HepG2 (cell line): ENCODE measurements at regions not wholly inside any gene's neighbourhood (a gene's known extent, or its start where the extent isn't known, plus 50 kb on each side); places are given as distances from the start of the nearest gene placed in this dataset.

Experiments used
- ATAC-seq: fragments of 200-7000 bp; cut with Tn5 transposase; 3 replicates; pipeline ENCODE4 v1.9.1; 2020; ENCODE audit warnings: mild to moderate bottlenecking, moderate library complexity
- BruUV-seq: library from RNA; stranded (reverse); fragments of 400-500 nt; replicated peaks from 2 replicates; lab custom pipeline; 2021; lab: Mats Ljungman, UMichigan
- CTCF ChIA-PET: fragments of 300-600 bp; formaldehyde crosslinking; extraction: SDS; loops from one replicate; lab custom pipeline; 2021; ENCODE audit warnings: low total read pairs, inconsistent platforms, low intra/inter-chr PET ratio; lab: Yijun Ruan, JAX
- POLR2A ChIA-PET: fragments of 350-600 bp; sonication (Branson Sonifier 250); formaldehyde crosslinking; loops from one replicate; lab custom pipeline; 2020; ENCODE audit warnings: antibody characterized with exemption, inconsistent platforms; lab: Yijun Ruan, JAX
- DNase-seq: peaks from one replicate; pipeline ENCODE4 v3.0.0-alpha.2; 2015; ENCODE audit warnings: low spot score
- FAIRE-seq: peaks from 3 replicates; lab custom pipeline; 2011; peaks lifted over from hg19 to GRCh38; lab: Jason Lieb, UNC
- H2AFZ ChIP-seq: one replicate; pipeline ENCODE4 v1.6.1; 2011; ENCODE audit warnings: low read length, inconsistent platforms
- H3K27ac ChIP-seq: fragments of 300-600 bp; 3 replicates; pipeline ENCODE4 v1.8.0; 2011; ENCODE audit warnings: mixed run types, mild to moderate bottlenecking, mixed read lengths, low read length, inconsistent platforms; ENCODE audit not compliant: insufficient read depth; ENCODE audit errors: extremely low read length
- H3K27me3 ChIP-seq, 2 experiments: fragments of 200-600 bp in 1 of 2; 2 replicates in 1 of 2; 3 replicates in 1 of 2; pipeline versions ENCODE4 v1.6.0 to v1.8.0; 2011; ENCODE audit warnings: low read length in 2 of 2, mild to moderate bottlenecking in 2 of 2, moderate library complexity in 2 of 2, inconsistent platforms in 1 of 2; ENCODE audit not compliant: insufficient read depth in 2 of 2, control insufficient read depth in 1 of 2
- H3K36me3 ChIP-seq, 2 experiments: fragments of 200-600 bp in 1 of 2; replicated peaks in 1 of 2; 2 replicates in 1 of 2; 3 replicates in 1 of 2; pipeline versions ENCODE4 v1.5.1 to v1.8.0; 2011; ENCODE audit warnings: low read length in 2 of 2, inconsistent platforms in 1 of 2; ENCODE audit not compliant: insufficient read depth in 2 of 2, control insufficient read depth in 1 of 2
- H3K4me1 ChIP-seq: 2 replicates; pipeline ENCODE4 v1.5.1; 2012; ENCODE audit warnings: low read length, inconsistent platforms; ENCODE audit not compliant: insufficient read depth
- H3K4me2 ChIP-seq: 2 replicates; pipeline ENCODE4 v1.6.0; 2011; ENCODE audit warnings: low read depth, low read length, inconsistent platforms
- H3K4me3 ChIP-seq, 3 experiments: fragments of 200-600 bp in 1 of 3; sonication (generic), shearing (Covaris generic) in 1 of 3; replicated peaks in 1 of 3; 2 replicates each; pipeline ENCODE4 v1.5.1; 2011 to 2016; ENCODE audit warnings: low read length in 3 of 3, inconsistent platforms in 2 of 3, low read depth in 2 of 3, mild to moderate bottlenecking in 2 of 3, control low read depth in 1 of 3, mixed read lengths in 1 of 3; ENCODE audit not compliant: insufficient read depth in 1 of 3
- H3K79me2 ChIP-seq: one replicate; pipeline ENCODE4 v1.6.1; 2011; ENCODE audit warnings: low read length, inconsistent platforms; ENCODE audit not compliant: insufficient read depth
- H3K9ac ChIP-seq: 2 replicates; pipeline ENCODE4 v1.6.0; 2011; ENCODE audit warnings: mild to moderate bottlenecking, low read depth, low read length, inconsistent platforms; ENCODE audit not compliant: insufficient read depth
- H3K9me3 ChIP-seq: 2 replicates; pipeline ENCODE4 v1.5.1; 2012; ENCODE audit warnings: mild to moderate bottlenecking, low read length
- H4K20me1 ChIP-seq: 2 replicates; pipeline ENCODE4 v1.6.0; 2011; ENCODE audit warnings: inconsistent platforms, mild to moderate bottlenecking, low read length, moderate library complexity; ENCODE audit not compliant: insufficient read depth
- FOXK2 ChIP-seq: fragments of 450-650 bp; IDR thresholded peaks from 2 replicates; pipeline ENCODE4 v1.6.1; 2016
- PAWR ChIP-seq: sonication (generic); formaldehyde crosslinking; IDR thresholded peaks from 2 replicates; pipeline ENCODE4 v1.4.0; 2020; ENCODE audit warnings: missing genetic modification reagents, mild to moderate bottlenecking, borderline replicate concordance
- RARG ChIP-seq: sonication (generic); formaldehyde crosslinking; IDR thresholded peaks from 2 replicates; pipeline ENCODE4 v1.4.0; 2020; ENCODE audit warnings: low read depth, mild to moderate bottlenecking, missing genetic modification reagents
- SETDB1 ChIP-seq: sonication (generic); formaldehyde crosslinking; IDR thresholded peaks from 2 replicates; pipeline ENCODE4 v1.5.1; 2020; ENCODE audit warnings: missing genetic modification reagents, mild to moderate bottlenecking, borderline replicate concordance
- U2AF1 ChIP-seq: fragments of 200-400 bp; formaldehyde crosslinking; optimal IDR thresholded peaks from 2 replicates; pipeline ENCODE3; 2017; ENCODE audit warnings: mild to moderate bottlenecking, low read depth, low read length
- ZNF598 ChIP-seq: sonication (generic); formaldehyde crosslinking; IDR thresholded peaks from 2 replicates; pipeline ENCODE4 v1.5.1; 2020; ENCODE audit warnings: mild to moderate bottlenecking, missing genetic modification reagents, borderline replicate concordance
- in situ Hi-C: cut with HindIII; loops from 2 replicates; pipeline ENCODE4 v1.10.0; 2017; ENCODE audit warnings: low pct_unique_long_range_greater_than_20kb; ENCODE audit not compliant: extremely low pct_ligation_motif_present
- intact Hi-C: fragments of 100-400 bp; cut with micrococcal nuclease; formaldehyde crosslinking; loops from one replicate; pipeline ENCODE4 v1.10.0; 2022; ENCODE audit not compliant: unreplicated experiment
- TF ChIP-seq, protein P1 (sequence below): sonication (generic); formaldehyde crosslinking; conservative IDR thresholded peaks from 2 replicates; pipeline ENCODE4 v1.4.0; 2020; ENCODE audit warnings: missing genetic modification reagents
- TF ChIP-seq, protein P2 (sequence below): sonication (generic); formaldehyde crosslinking; IDR thresholded peaks from 2 replicates; pipeline ENCODE4 v1.8.1; 2023; ENCODE audit warnings: mild to moderate bottlenecking, inconsistent platforms, moderate library complexity, missing genetic modification reagents, borderline replicate concordance
- TF ChIP-seq, protein P3 (sequence below): sonication (generic); formaldehyde crosslinking; IDR thresholded peaks from 2 replicates; pipeline ENCODE4 v1.4.0; 2020; ENCODE audit warnings: mild to moderate bottlenecking, missing genetic modification reagents
- TF ChIP-seq, protein P4 (sequence below): sonication (generic); formaldehyde crosslinking; IDR thresholded peaks from 2 replicates; pipeline ENCODE4 v1.8.1; 2022; ENCODE audit warnings: low read depth, mild to moderate bottlenecking, missing genetic modification reagents
- TF ChIP-seq, protein P5 (sequence below): sonication (generic); formaldehyde crosslinking; IDR thresholded peaks from 2 replicates; pipeline ENCODE4 v1.5.1; 2020; ENCODE audit warnings: mild to moderate bottlenecking, moderate library complexity, missing genetic modification reagents

DNA sequence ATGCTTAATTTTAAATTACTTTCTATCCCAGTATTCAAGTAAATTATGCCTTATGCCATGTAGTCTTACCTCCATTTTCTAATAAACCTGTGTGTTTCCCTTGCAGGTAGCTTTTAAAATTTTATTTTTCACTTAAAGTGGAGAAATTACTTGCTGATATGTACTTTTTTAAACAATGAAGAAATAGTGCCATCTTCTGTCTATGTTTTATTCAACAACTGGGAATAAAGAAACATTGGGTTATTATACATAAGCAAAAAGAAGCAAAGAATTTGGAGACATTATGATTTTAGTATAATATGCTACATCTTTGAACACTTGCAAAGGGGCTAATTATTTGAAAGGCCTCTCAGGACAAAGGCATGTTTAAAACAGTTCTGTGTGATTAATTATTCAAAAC is 1912.9 kb downstream of the MRPL39 start:
- H3K36me3 ChIP-seq = no peaks in the 10 kb centered on the region
- intact Hi-C loops = no loop called here
- H3K9ac ChIP-seq = no peak overlapping the region
- in situ Hi-C loops = no loop called here
- DNase-seq = no peak
- CTCF ChIA-PET = no interaction called here
- no peak overlapping the region for H3K4me3 ChIP-seq
- ATAC-seq = no peak
- no peaks in the 10 kb centered on the region for H3K4me1 ChIP-seq
- H3K4me2 ChIP-seq = no peak overlapping the region
- no peaks in the 10 kb centered on the region for H4K20me1 ChIP-seq
- H3K9me3 ChIP-seq = peaks cover 72% of the 10 kb centered on the region
- no peak for FAIRE-seq
- TF ChIP-seq, protein P1, sequence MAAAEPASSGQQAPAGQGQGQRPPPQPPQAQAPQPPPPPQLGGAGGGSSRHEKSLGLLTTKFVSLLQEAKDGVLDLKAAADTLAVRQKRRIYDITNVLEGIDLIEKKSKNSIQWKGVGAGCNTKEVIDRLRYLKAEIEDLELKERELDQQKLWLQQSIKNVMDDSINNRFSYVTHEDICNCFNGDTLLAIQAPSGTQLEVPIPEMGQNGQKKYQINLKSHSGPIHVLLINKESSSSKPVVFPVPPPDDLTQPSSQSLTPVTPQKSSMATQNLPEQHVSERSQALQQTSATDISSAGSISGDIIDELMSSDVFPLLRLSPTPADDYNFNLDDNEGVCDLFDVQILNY (CRISPR knock-in tag) = no peak
- no peak for TF ChIP-seq FOXK2
- no peak for TF ChIP-seq PAWR (CRISPR knock-in tag)
- no peak for TF ChIP-seq ZNF598
- TF ChIP-seq, protein P2, sequence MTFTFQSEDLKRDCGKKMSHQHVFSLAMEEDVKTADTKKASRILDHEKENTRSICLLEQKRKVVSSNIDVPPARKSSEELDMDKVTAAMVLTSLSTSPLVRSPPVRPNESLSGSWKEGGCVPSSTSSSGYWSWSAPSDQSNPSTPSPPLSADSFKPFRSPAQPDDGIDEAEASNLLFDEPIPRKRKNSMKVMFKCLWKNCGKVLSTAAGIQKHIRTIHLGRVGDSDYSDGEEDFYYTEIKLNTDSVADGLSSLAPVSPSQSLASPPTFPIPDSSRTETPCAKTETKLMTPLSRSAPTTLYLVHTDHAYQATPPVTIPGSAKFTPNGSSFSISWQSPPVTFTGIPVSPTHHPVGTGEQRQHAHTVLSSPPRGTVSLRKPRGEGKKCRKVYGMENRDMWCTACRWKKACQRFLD (CRISPR knock-in tag) = no peak
- TF ChIP-seq, protein P3, sequence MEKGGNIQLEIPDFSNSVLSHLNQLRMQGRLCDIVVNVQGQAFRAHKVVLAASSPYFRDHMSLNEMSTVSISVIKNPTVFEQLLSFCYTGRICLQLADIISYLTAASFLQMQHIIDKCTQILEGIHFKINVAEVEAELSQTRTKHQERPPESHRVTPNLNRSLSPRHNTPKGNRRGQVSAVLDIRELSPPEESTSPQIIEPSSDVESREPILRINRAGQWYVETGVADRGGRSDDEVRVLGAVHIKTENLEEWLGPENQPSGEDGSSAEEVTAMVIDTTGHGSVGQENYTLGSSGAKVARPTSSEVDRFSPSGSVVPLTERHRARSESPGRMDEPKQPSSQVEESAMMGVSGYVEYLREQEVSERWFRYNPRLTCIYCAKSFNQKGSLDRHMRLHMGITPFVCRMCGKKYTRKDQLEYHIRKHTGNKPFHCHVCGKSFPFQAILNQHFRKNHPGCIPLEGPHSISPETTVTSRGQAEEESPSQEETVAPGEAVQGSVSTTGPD = no peak
- TF ChIP-seq, protein P4, sequence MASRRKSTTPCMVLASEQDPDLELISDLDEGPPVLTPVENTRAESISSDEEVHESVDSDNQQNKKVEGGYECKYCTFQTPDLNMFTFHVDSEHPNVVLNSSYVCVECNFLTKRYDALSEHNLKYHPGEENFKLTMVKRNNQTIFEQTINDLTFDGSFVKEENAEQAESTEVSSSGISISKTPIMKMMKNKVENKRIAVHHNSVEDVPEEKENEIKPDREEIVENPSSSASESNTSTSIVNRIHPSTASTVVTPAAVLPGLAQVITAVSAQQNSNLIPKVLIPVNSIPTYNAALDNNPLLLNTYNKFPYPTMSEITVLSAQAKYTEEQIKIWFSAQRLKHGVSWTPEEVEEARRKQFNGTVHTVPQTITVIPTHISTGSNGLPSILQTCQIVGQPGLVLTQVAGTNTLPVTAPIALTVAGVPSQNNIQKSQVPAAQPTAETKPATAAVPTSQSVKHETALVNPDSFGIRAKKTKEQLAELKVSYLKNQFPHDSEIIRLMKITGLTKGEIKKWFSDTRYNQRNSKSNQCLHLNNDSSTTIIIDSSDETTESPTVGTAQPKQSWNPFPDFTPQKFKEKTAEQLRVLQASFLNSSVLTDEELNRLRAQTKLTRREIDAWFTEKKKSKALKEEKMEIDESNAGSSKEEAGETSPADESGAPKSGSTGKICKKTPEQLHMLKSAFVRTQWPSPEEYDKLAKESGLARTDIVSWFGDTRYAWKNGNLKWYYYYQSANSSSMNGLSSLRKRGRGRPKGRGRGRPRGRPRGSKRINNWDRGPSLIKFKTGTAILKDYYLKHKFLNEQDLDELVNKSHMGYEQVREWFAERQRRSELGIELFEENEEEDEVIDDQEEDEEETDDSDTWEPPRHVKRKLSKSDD = no peak
- TF ChIP-seq U2AF1 = no peak
- TF ChIP-seq, protein P5, sequence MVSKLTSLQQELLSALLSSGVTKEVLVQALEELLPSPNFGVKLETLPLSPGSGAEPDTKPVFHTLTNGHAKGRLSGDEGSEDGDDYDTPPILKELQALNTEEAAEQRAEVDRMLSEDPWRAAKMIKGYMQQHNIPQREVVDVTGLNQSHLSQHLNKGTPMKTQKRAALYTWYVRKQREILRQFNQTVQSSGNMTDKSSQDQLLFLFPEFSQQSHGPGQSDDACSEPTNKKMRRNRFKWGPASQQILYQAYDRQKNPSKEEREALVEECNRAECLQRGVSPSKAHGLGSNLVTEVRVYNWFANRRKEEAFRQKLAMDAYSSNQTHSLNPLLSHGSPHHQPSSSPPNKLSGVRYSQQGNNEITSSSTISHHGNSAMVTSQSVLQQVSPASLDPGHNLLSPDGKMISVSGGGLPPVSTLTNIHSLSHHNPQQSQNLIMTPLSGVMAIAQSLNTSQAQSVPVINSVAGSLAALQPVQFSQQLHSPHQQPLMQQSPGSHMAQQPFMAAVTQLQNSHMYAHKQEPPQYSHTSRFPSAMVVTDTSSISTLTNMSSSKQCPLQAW (CRISPR knock-in tag) = no peak
- TF ChIP-seq SETDB1 (CRISPR knock-in tag) = no peak
- no peak for TF ChIP-seq RARG
- no peak overlapping the region for H3K27ac ChIP-seq
- H3K27me3 ChIP-seq = no peaks in the 10 kb centered on the region
- H2AFZ ChIP-seq = no peak overlapping the region
- no peaks in the 10 kb centered on the region for H3K79me2 ChIP-seq
- no TSS peak for BruUV-seq
- POLR2A ChIA-PET = no interaction called here
